ENCODE measurements at regions not wholly inside any gene's neighbourhood (a gene's known extent, or its start where the extent isn't known, plus 50 kb on each side); places are given as distances from the start of the nearest gene placed in this dataset.
"Not testable (repeated sequence)": the region's sequence is repeated elsewhere in the genome, so short reads cannot be mapped to it uniquely, and the experiment has no call there.

GRCh38 chr16:22659933-22660332 lies 149.2 kb downstream of the NPIPB5 start:
- DNase-seq: no peak

- DNase-seq: no peak
Measured at GRCh38 chr16:22660441-22661160, 149.9 kb downstream of the NPIPB5 start.

- DNase-seq: no peak
Measured at GRCh38 chr16:22661161-22661647, 150.5 kb downstream of the NPIPB5 start.

- not testable (repeated sequence) for DNase-seq
Measured at GRCh38 chr16:22662958-22663357, 151.0 kb upstream of the HS3ST2 start.

- no peak for DNase-seq
Measured at GRCh38 chr16:22663389-22664064, 150.4 kb upstream of the HS3ST2 start.

GRCh38 chr16:22664132-22664531 lies 149.8 kb upstream of the HS3ST2 start:
- no peak for DNase-seq

GRCh38 chr16:22664561-22664997 lies 149.4 kb upstream of the HS3ST2 start:
- no peak for DNase-seq

GRCh38 chr16:22665048-22665797 lies 148.7 kb upstream of the HS3ST2 start:
- no peak for DNase-seq

- DNase-seq: no peak
Measured at GRCh38 chr16:22665803-22666202, 148.2 kb upstream of the HS3ST2 start.

GRCh38 chr16:22668318-22668717 lies 145.6 kb upstream of the HS3ST2 start:
- no peak for DNase-seq

- DNase-seq: no peak
Measured at GRCh38 chr16:22670044-22670536, 143.9 kb upstream of the HS3ST2 start.

- no peak for DNase-seq
Measured at GRCh38 chr16:22670551-22671041, 143.4 kb upstream of the HS3ST2 start.

GRCh38 chr16:22671301-22672076 lies 142.5 kb upstream of the HS3ST2 start:
- no peak for DNase-seq

- no peak for DNase-seq
Measured at GRCh38 chr16:22672830-22673210, 141.1 kb upstream of the HS3ST2 start.

GRCh38 chr16:22673421-22673831 lies 140.5 kb upstream of the HS3ST2 start:
- DNase-seq: no peak

GRCh38 chr16:22674832-22675191 lies 139.2 kb upstream of the HS3ST2 start:
- no peak for DNase-seq

- DNase-seq: no peak
Measured at GRCh38 chr16:22675745-22676540, 138.0 kb upstream of the HS3ST2 start.

GRCh38 chr16:22677024-22677830 lies 136.7 kb upstream of the HS3ST2 start:
- DNase-seq: no peak

- no peak for DNase-seq
Measured at GRCh38 chr16:22678311-22678710, 135.7 kb upstream of the HS3ST2 start.

- no peak for DNase-seq
Measured at GRCh38 chr16:22681554-22682291, 132.2 kb upstream of the HS3ST2 start.
